ENCODE measurements at regions not wholly inside any gene's neighbourhood (a gene's known extent, or its start where the extent isn't known, plus 50 kb on each side); places are given as distances from the start of the nearest gene placed in this dataset.

DNA sequence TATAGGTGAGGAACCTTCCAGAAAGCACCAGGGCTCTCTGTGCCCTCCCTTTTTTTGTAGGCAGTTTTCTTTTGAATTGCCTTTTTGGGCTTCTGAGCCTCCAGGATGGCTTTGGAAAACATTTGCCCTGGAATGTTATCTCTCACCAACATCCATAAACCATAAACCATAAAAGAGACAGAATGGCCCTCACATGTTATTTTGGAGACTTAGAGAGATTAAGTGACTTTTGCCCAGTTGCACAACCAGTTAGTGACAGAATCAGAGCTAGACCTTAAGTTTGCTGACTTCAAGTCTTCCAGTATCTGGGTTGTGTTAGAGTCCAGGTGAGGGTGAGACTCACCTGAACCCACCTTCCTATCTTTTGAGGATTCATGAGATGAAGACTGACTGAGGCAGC lies 153.0 kb upstream of the STX18 start:
- H2AFZ ChIP-seq = no peak overlapping the region
- ChIA-PET POLR2A (ENCODE audit: unreplicated experiment) (no interaction called here), CTCF (no interaction called here)
- no peaks in the 10 kb centered on the region for H3K9me2 ChIP-seq (ENCODE audit: insufficient read depth)
- no peaks in the 10 kb centered on the region for H3F3A ChIP-seq (ENCODE audit: insufficient read depth, low read depth)
- H3K4me3 ChIP-seq = no peak overlapping the region
- no peaks in the 10 kb centered on the region for H3K36me3 ChIP-seq (ENCODE audit: low read depth)
- H3K9me3 ChIP-seq (ENCODE audit: insufficient read depth, low read depth) = no peaks in the 10 kb centered on the region
- no peak for DNase-seq
- H3K27me3 ChIP-seq (ENCODE audit: insufficient read depth, low read depth) = no peaks in the 10 kb centered on the region
- intact Hi-C loops (cut with micrococcal nuclease; ENCODE audit: unreplicated experiment) = no loop called here
- no peaks in the 10 kb centered on the region for H4K20me1 ChIP-seq (ENCODE audit: insufficient read depth)
- no peaks in the 10 kb centered on the region for H3K79me2 ChIP-seq (ENCODE audit: low read depth)
- H3K27ac ChIP-seq = no peak overlapping the region
- H3K4me1 ChIP-seq (replicated peaks; ENCODE audit: insufficient read depth) = peaks cover 15% of the 10 kb centered on the region; the same call in 1 of the 2 replicates
- no peak for TF ChIP-seq EZH2 (IDR thresholded peaks at IDR 0.05; ENCODE audit: low read depth)
- TF ChIP-seq, protein P1, sequence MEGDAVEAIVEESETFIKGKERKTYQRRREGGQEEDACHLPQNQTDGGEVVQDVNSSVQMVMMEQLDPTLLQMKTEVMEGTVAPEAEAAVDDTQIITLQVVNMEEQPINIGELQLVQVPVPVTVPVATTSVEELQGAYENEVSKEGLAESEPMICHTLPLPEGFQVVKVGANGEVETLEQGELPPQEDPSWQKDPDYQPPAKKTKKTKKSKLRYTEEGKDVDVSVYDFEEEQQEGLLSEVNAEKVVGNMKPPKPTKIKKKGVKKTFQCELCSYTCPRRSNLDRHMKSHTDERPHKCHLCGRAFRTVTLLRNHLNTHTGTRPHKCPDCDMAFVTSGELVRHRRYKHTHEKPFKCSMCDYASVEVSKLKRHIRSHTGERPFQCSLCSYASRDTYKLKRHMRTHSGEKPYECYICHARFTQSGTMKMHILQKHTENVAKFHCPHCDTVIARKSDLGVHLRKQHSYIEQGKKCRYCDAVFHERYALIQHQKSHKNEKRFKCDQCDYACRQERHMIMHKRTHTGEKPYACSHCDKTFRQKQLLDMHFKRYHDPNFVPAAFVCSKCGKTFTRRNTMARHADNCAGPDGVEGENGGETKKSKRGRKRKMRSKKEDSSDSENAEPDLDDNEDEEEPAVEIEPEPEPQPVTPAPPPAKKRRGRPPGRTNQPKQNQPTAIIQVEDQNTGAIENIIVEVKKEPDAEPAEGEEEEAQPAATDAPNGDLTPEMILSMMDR (conservative IDR thresholded peaks at IDR 0.05) = no peak
- H3K4me2 ChIP-seq = no peak overlapping the region
- BruUV-seq (replicated peaks) = no TSS peak

DNA sequence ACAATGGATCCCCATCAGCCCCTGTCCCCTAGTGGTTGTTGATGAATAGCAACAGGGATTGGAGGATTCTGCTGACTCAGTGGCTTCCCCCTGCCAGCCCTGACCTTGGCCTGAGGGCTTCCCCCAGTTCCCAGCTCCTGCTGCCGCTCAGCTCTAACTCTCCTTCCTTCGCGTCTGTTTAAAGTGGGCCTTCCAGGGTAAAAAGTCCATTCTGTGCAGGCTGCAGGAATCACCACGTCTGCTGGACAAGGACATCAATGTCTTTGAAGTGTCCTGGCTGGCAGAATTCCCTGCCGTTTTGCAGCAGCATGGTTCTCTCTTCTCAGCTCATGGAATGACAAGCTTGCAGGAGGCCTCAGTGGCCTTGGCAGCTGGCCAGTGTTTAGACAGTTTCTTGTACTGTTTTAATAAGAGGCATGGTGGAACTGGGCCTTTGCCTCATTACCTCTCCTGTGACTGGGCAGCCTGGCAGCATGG lies 152.5 kb upstream of the STX18 start:
- no peaks in the 10 kb centered on the region for H3K9me2 ChIP-seq (ENCODE audit: insufficient read depth)
- DNase-seq = no peak
- H3F3A ChIP-seq (ENCODE audit: insufficient read depth, low read depth) = no peaks in the 10 kb centered on the region
- intact Hi-C loops (cut with micrococcal nuclease; ENCODE audit: unreplicated experiment) = no loop called here
- H3K36me3 ChIP-seq (ENCODE audit: low read depth) = no peaks in the 10 kb centered on the region
- no peak overlapping the region for H2AFZ ChIP-seq
- H3K9me3 ChIP-seq (ENCODE audit: insufficient read depth, low read depth) = no peaks in the 10 kb centered on the region
- no peaks in the 10 kb centered on the region for H3K27me3 ChIP-seq (ENCODE audit: insufficient read depth, low read depth)
- H4K20me1 ChIP-seq (ENCODE audit: insufficient read depth) = no peaks in the 10 kb centered on the region
- H3K27ac ChIP-seq = no peak overlapping the region
- CTCF ChIA-PET = no interaction called here
- peaks cover 15% of the 10 kb centered on the region; the same call in 1 of the 2 replicates for H3K4me1 ChIP-seq (replicated peaks; ENCODE audit: insufficient read depth)
- no peaks in the 10 kb centered on the region for H3K79me2 ChIP-seq (ENCODE audit: low read depth)
- POLR2A ChIA-PET (ENCODE audit: unreplicated experiment) = no interaction called here
- H3K4me3 ChIP-seq = no peak overlapping the region
- BruUV-seq (replicated peaks) = no TSS peak
- TF ChIP-seq, protein P1 (conservative IDR thresholded peaks at IDR 0.05) = peak; percentile 32; the same call in 1 of the 2 replicates
- TF ChIP-seq EZH2 (IDR thresholded peaks at IDR 0.05; ENCODE audit: low read depth) = no peak
- no peak overlapping the region for H3K4me2 ChIP-seq

DNA sequence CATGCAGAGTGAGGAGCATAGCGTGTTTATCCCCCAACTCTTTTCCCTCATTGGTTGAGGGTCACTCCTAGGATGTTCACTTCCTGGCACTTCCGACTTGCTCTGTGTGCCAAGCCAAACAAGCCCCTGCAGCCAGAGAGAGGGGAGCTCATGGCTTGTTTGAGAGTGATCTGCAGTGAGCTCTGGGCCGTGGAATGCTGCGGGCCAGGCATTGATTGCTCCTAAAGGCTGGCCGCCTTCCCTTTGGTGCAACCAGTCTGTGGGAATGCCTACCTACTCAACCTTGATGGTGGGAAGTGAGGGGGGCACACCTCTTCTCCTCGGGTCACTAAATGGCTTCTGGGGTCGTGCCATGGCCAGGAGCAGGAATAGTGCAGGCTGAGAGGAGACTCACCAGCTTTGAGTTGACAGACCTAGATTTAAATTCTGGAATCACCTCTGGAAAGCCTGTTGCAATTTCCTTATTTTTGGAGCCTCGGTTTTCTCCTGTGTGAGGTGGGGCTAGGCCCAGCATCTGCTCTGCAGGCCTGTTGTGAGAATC lies 152.0 kb upstream of the STX18 start:
- Histone ChIP-seq H3K79me2 (ENCODE audit: low read depth) (no peaks in the 10 kb centered on the region), H4K20me1 (ENCODE audit: insufficient read depth) (no peaks in the 10 kb centered on the region), H2AFZ (no peak overlapping the region), H3K36me3 (ENCODE audit: low read depth) (no peaks in the 10 kb centered on the region), H3K27me3 (ENCODE audit: insufficient read depth, low read depth) (no peaks in the 10 kb centered on the region), H3K4me1 (replicated peaks; ENCODE audit: insufficient read depth) (peaks cover 15% of the 10 kb centered on the region; the same call in 1 of the 2 replicates), H3K27ac (no peak overlapping the region), H3K9me3 (ENCODE audit: insufficient read depth, low read depth) (no peaks in the 10 kb centered on the region), H3K4me3 (no peak overlapping the region), H3K9me2 (ENCODE audit: insufficient read depth) (no peaks in the 10 kb centered on the region), H3F3A (ENCODE audit: insufficient read depth, low read depth) (no peaks in the 10 kb centered on the region), H3K4me2 (no peak overlapping the region)
- ChIA-PET POLR2A (ENCODE audit: unreplicated experiment) (no interaction called here), CTCF (interaction anchor here (0.6 kb wide), 2 partner anchors 8 to 170 kb away, joined by 3 to 11 read pairs; no protein-coding TSS in a partner anchor)
- BruUV-seq (replicated peaks) = no TSS peak
- TF ChIP-seq, protein P1 (conservative IDR thresholded peaks at IDR 0.05) = no peak
- intact Hi-C loops (cut with micrococcal nuclease; ENCODE audit: unreplicated experiment) = no loop called here
- DNase-seq = no peak

All from PC-9 (cell line).